ENCODE measurements at regions not wholly inside any gene's neighbourhood (a gene's known extent, or its start where the extent isn't known, plus 50 kb on each side); places are given as distances from the start of the nearest gene placed in this dataset.

DNA sequence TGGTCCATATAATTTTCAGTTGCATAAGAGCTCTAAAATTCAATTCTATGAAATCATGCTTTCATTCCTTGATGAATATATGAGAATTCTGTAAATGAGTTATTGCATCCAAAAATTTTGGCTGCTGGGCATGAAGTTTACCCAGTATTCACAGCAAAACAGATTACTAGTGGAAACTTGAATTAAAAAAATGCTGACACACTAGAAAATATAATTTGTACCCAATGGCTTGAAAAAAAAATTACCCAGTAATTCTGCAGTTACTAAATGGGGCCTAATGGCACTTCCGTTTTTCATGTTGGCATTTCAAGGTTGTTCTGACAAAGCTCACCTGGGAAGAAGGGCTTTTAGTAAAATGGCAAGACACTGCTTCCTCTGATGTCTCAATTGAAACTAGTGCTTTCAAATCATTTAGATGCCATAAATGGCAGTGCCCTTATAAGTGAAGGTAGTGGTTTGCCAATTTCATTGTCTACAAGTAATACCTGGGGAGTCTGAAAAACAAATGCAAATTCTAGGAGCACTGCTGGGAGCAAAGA, 343.6 kb downstream of the TDRD15 start:
- no peak overlapping the region for H3K4me2 ChIP-seq (ENCODE audit: low read depth, low read length)
- H4K8ac ChIP-seq (ENCODE audit: low read depth in 2 of 2, low read length in 2 of 2), result peak overlapping the region in 1 of 2 experiments; percentile 41; a peak in 2 of 4 replicates
- TF ChIP-seq MXI1 (IDR thresholded peaks at IDR 0.05; ENCODE audit: borderline replicate concordance, low read depth, low read length), result no peak
- TF ChIP-seq MAFK (IDR thresholded peaks at IDR 0.05; ENCODE audit: low read depth, low read length), result peak; percentile 88
- 100% methylated on average over 1 of the region's 1 CpG; no CpG with 5 or more reads in 1 of the 2 experiments for WGBS, 2 experiments (ENCODE audit: extremely low coverage in 2 of 2, insufficient read length in 1 of 2)
- intact Hi-C loops (cut with micrococcal nuclease) (no loop called here), in situ Hi-C loops (cut with MboI; ENCODE audit: low sequenced_read_pairs) (no loop called here), dilution Hi-C loops (cut with HindIII; ENCODE audit: low sequenced_read_pairs, unreplicated experiment) (no loop called here)
- BruUV-seq (replicated peaks), result no TSS peak
- peak overlapping the region; percentile 4; the same call in 1 of the 2 replicates for H3K56ac ChIP-seq (ENCODE audit: extremely low read depth, insufficient read depth, low read length)
- no peak for DNase-seq
- CTCF ChIA-PET, result no interaction called here
- no peaks in the 10 kb centered on the region for H4K20me1 ChIP-seq (ENCODE audit: insufficient read depth, low read length)
- no peaks in the 10 kb centered on the region for H3K9me3 ChIP-seq (ENCODE audit: control insufficient read depth, insufficient read depth, low read length)
- peak overlapping the region; percentile 87 for H2BK120ac ChIP-seq (ENCODE audit: low read depth, low read length)
- ATAC-seq (ENCODE audit: low read depth), result no peak
- H3K4me1 ChIP-seq (ENCODE audit: control insufficient read depth, insufficient read depth, low read length), result peaks cover 14% of the 10 kb centered on the region
- no peaks in the 10 kb centered on the region for H3K27me3 ChIP-seq (ENCODE audit: control insufficient read depth, insufficient read depth, low read length)
- peak overlapping the region; percentile 94; the same call in 1 of the 2 replicates for H4K5ac ChIP-seq (ENCODE audit: low read depth, low read length)
- H3K9me1 ChIP-seq (ENCODE audit: insufficient read depth, low read length), result peaks cover 2% of the 10 kb centered on the region; the same call in 1 of the 2 replicates
- no peak overlapping the region for H2AFZ ChIP-seq (replicated peaks; ENCODE audit: low read length, poor library complexity)
- no peaks in the 10 kb centered on the region for H3K36me3 ChIP-seq (ENCODE audit: control insufficient read depth, insufficient read depth, low read length)
- H3K9ac ChIP-seq (ENCODE audit: low read depth, low read length), result no peak overlapping the region
- peak overlapping the region; percentile 87 for H2BK20ac ChIP-seq (ENCODE audit: low read depth, low read length)
- peak overlapping the region; percentile 16; the same call in 1 of the 2 replicates for H3K27ac ChIP-seq (ENCODE audit: insufficient read depth, low read length)
- no peak overlapping the region for H3K4me3 ChIP-seq (ENCODE audit: insufficient read depth, low read depth, low read length)
- POLR2A ChIA-PET (ENCODE audit: unreplicated experiment), result no interaction called here
- no peak overlapping the region; the same call in 1 of the 2 replicates for H3K23ac ChIP-seq (ENCODE audit: low read depth, low read length)
- H4K91ac ChIP-seq (ENCODE audit: insufficient read depth, low read depth, low read length), result peak overlapping the region; percentile 70; the same call in 1 of the 2 replicates
- H2AK9ac ChIP-seq (replicated peaks; ENCODE audit: low read depth, low read length, poor library complexity), result no peak overlapping the region
- peak overlapping the region; percentile 97 for H2BK5ac ChIP-seq (ENCODE audit: low read depth, low read length, poor library complexity, severe bottlenecking)
- peak overlapping the region; percentile 76; the same call in 1 of the 2 replicates for H3K4ac ChIP-seq (ENCODE audit: low read depth, low read length)
- H3K18ac ChIP-seq (ENCODE audit: low read depth, low read length), result peak overlapping the region; percentile 92; the same call in 1 of the 2 replicates
- peak overlapping the region; percentile 43; the same call in 1 of the 3 replicates for H2BK15ac ChIP-seq (ENCODE audit: low read depth, low read length)
- H3K14ac ChIP-seq (replicated peaks; ENCODE audit: low read depth, low read length), result peak overlapping the region; percentile 37; the same call in 1 of the 2 replicates
- no peak overlapping the region for H2AK5ac ChIP-seq (ENCODE audit: low read depth, low read length)
- no peaks in the 10 kb centered on the region for H3K79me1 ChIP-seq (ENCODE audit: low read depth in 1 of 2, low read length in 2 of 2)

Measured in IMR-90 (cell line).